ENCODE measurements at regions not wholly inside any gene's neighbourhood (a gene's known extent, or its start where the extent isn't known, plus 50 kb on each side); places are given as distances from the start of the nearest gene placed in this dataset.

DNA sequence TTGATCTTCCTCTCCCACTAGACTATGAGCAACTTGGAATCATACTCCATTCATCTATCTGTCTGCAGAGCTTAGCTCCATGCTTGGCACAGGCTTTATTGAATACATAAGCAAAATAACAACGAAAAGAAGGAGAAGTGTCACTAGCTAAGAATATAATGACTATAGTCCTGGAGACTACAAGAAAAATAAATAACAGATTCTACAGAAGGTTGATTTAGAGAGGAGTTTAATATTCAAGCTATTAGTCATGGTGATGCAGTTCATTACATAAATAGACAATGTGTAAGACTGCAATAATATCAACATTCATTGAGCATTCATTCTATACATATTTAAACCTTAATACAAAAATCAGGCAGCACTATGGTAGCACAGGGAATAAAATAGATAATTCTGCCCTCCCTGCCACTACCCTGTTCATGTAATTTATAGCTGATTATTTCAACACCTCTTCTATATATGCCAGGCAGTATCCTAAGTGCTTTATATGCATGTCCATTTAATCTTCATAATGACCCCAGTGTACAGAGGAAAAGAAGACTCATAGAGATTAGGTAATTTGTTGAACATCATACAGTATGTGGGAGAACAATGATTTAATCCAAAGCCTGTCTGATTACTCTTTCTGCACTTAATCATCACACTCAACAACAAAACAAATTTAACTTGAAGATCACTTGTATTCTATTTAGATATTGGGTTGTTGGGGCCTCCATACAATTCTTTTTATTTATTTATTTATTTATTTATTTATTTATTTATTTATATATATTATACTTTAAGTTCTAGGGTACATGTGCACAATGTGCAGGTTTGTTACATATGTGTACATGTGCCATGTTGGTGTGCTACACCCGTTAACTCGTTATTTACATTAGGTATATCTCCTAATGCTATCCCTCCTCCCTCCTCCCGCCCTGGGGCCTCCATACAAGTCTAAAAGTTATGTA is 165.3 kb downstream of the RNF152 start:
- no peaks in the 10 kb centered on the region; a peak in 1 of 4 replicates for H3K4me1 ChIP-seq (ENCODE audit: control insufficient read depth in 1 of 2, insufficient read depth in 2 of 2, low read depth in 1 of 2, low read length in 1 of 2)
- H3K9me2 ChIP-seq, result no peaks in the 10 kb centered on the region
- no peaks in the 10 kb centered on the region for H3K79me2 ChIP-seq (ENCODE audit: insufficient read depth)
- H3K9ac ChIP-seq, result no peak overlapping the region
- H3K4me3 ChIP-seq (ENCODE audit: low read depth in 2 of 2, low read length in 1 of 2), result no peak overlapping the region
- no peak for TF ChIP-seq RFX5 (IDR thresholded peaks at IDR 0.05; ENCODE audit: low read length)
- TF ChIP-seq GABPA (IDR thresholded peaks at IDR 0.05; ENCODE audit: low read depth), result no peak
- TF ChIP-seq JUND (IDR thresholded peaks at IDR 0.05), result no peak
- TF ChIP-seq EP300 (IDR thresholded peaks at IDR 0.05; ENCODE audit: borderline replicate concordance in 1 of 2, low read depth in 1 of 2, low read length in 1 of 2), result no peak
- TF ChIP-seq PBX3 (IDR thresholded peaks at IDR 0.05), result no peak
- TF ChIP-seq, protein P1, sequence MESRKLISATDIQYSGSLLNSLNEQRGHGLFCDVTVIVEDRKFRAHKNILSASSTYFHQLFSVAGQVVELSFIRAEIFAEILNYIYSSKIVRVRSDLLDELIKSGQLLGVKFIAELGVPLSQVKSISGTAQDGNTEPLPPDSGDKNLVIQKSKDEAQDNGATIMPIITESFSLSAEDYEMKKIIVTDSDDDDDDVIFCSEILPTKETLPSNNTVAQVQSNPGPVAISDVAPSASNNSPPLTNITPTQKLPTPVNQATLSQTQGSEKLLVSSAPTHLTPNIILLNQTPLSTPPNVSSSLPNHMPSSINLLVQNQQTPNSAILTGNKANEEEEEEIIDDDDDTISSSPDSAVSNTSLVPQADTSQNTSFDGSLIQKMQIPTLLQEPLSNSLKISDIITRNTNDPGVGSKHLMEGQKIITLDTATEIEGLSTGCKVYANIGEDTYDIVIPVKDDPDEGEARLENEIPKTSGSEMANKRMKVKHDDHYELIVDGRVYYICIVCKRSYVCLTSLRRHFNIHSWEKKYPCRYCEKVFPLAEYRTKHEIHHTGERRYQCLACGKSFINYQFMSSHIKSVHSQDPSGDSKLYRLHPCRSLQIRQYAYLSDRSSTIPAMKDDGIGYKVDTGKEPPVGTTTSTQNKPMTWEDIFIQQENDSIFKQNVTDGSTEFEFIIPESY (IDR thresholded peaks at IDR 0.05; ENCODE audit: borderline replicate concordance, low read depth), result no peak
- TF ChIP-seq, protein P2, sequence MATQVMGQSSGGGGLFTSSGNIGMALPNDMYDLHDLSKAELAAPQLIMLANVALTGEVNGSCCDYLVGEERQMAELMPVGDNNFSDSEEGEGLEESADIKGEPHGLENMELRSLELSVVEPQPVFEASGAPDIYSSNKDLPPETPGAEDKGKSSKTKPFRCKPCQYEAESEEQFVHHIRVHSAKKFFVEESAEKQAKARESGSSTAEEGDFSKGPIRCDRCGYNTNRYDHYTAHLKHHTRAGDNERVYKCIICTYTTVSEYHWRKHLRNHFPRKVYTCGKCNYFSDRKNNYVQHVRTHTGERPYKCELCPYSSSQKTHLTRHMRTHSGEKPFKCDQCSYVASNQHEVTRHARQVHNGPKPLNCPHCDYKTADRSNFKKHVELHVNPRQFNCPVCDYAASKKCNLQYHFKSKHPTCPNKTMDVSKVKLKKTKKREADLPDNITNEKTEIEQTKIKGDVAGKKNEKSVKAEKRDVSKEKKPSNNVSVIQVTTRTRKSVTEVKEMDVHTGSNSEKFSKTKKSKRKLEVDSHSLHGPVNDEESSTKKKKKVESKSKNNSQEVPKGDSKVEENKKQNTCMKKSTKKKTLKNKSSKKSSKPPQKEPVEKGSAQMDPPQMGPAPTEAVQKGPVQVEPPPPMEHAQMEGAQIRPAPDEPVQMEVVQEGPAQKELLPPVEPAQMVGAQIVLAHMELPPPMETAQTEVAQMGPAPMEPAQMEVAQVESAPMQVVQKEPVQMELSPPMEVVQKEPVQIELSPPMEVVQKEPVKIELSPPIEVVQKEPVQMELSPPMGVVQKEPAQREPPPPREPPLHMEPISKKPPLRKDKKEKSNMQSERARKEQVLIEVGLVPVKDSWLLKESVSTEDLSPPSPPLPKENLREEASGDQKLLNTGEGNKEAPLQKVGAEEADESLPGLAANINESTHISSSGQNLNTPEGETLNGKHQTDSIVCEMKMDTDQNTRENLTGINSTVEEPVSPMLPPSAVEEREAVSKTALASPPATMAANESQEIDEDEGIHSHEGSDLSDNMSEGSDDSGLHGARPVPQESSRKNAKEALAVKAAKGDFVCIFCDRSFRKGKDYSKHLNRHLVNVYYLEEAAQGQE (IDR thresholded peaks at IDR 0.05; ENCODE audit: low read depth, low read length), result no peak
- TF ChIP-seq TEAD4 (IDR thresholded peaks at IDR 0.05; ENCODE audit: borderline replicate concordance, insufficient read depth), result no peak
- TF ChIP-seq, protein P3, sequence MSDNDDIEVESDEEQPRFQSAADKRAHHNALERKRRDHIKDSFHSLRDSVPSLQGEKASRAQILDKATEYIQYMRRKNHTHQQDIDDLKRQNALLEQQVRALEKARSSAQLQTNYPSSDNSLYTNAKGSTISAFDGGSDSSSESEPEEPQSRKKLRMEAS (IDR thresholded peaks at IDR 0.05; ENCODE audit: low read depth), result no peak
- TF ChIP-seq SIN3A (IDR thresholded peaks at IDR 0.05; ENCODE audit: borderline replicate concordance, low read depth, low read length), result no peak
- TF ChIP-seq RXRA (IDR thresholded peaks at IDR 0.05; ENCODE audit: borderline replicate concordance, low read depth), result no peak
- no peak for TF ChIP-seq RAD21 (IDR thresholded peaks at IDR 0.05; ENCODE audit: low read length)
- TF ChIP-seq EZH2phosphoT487 (IDR thresholded peaks at IDR 0.05; ENCODE audit: borderline replicate concordance, low read depth), result no peak
- TF ChIP-seq TAF1 (IDR thresholded peaks at IDR 0.05; ENCODE audit: borderline replicate concordance, low read depth, low read length), result no peak
- TF ChIP-seq FOXM1 (IDR thresholded peaks at IDR 0.05; ENCODE audit: low read depth), result no peak
- no peak for TF ChIP-seq ELF1 (IDR thresholded peaks at IDR 0.05)
- TF ChIP-seq MXI1 (IDR thresholded peaks at IDR 0.05; ENCODE audit: low read depth, low read length), result no peak
- no peak for TF ChIP-seq NRF1 (IDR thresholded peaks at IDR 0.05; ENCODE audit: low read depth, low read length)
- TF ChIP-seq, protein P4, sequence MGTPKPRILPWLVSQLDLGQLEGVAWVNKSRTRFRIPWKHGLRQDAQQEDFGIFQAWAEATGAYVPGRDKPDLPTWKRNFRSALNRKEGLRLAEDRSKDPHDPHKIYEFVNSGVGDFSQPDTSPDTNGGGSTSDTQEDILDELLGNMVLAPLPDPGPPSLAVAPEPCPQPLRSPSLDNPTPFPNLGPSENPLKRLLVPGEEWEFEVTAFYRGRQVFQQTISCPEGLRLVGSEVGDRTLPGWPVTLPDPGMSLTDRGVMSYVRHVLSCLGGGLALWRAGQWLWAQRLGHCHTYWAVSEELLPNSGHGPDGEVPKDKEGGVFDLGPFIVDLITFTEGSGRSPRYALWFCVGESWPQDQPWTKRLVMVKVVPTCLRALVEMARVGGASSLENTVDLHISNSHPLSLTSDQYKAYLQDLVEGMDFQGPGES (IDR thresholded peaks at IDR 0.05; ENCODE audit: low read depth, low read length), result no peak
- no peak for DNase-seq
- H3K36me3 ChIP-seq (replicated peaks in 1 of 2; ENCODE audit: control insufficient read depth in 1 of 2, insufficient read depth in 2 of 2, low read length in 1 of 2), result no peaks in the 10 kb centered on the region
- H3K4me2 ChIP-seq, result no peak overlapping the region
- CTCF ChIA-PET, result interaction anchor here (0.8 to 1.3 kb wide), 3 partner anchors 8 to 28 kb away, joined by 3 to 5 read pairs (median 3); no protein-coding TSS in a partner anchor
- WGBS (ENCODE audit: low lambda C conversion rate), result 82% methylated on average over 4 of the region's 4 CpGs
- no peaks in the 10 kb centered on the region for H3K27me3 ChIP-seq (ENCODE audit: insufficient read depth)
- no peak overlapping the region for H2AFZ ChIP-seq (ENCODE audit: low read depth)
- H3K27ac ChIP-seq (ENCODE audit: low read depth in 2 of 2, low read length in 1 of 2), result peak overlapping the region in 1 of 2 experiments; percentile 30; a peak in 2 of 4 replicates
- no peaks in the 10 kb centered on the region for H4K20me1 ChIP-seq (ENCODE audit: insufficient read depth)
- POLR2A ChIA-PET, result no interaction called here
- H3F3A ChIP-seq (replicated peaks; ENCODE audit: insufficient read depth), result peaks cover 8% of the 10 kb centered on the region
- H3K9me3 ChIP-seq, result no peaks in the 10 kb centered on the region

Measured in SK-N-SH (cell line).